GM21360 (cell line): ENCODE measurements at regions not wholly inside any gene's neighbourhood (a gene's known extent, or its start where the extent isn't known, plus 50 kb on each side); places are given as distances from the start of the nearest gene placed in this dataset.
"Not testable (repeated sequence)": the region's sequence is repeated elsewhere in the genome, so short reads cannot be mapped to it uniquely, and the experiment has no call there.

Experiments
- ATAC-seq: cut with Tn5 transposase; IDR thresholded peaks from one replicate; pipeline ENCODE4 v1.9.1; 2021; ENCODE audit warnings: mild to moderate bottlenecking, moderate library complexity; ENCODE audit not compliant: unreplicated experiment

DNA sequence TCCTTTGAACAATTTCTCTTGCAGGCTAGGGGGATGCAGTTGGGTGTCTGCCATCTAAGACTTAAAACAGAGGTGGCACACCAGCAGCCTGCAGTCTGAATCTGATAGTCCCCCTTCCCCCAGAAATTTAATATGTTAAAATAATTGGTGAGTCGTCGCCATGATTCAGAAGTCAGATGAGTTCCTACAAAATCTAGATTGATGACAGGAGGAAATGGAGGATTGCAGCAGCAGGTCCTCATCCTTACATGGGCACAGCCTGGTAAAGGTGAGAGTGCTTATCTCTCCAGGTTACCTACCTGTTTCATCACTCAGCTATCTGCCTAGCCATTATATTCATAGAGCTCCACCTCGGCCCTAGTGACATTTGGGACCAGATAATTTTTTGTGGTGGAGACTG lies 112.3 kb downstream of the PCSK1 start:
- ATAC-seq: no peak

DNA sequence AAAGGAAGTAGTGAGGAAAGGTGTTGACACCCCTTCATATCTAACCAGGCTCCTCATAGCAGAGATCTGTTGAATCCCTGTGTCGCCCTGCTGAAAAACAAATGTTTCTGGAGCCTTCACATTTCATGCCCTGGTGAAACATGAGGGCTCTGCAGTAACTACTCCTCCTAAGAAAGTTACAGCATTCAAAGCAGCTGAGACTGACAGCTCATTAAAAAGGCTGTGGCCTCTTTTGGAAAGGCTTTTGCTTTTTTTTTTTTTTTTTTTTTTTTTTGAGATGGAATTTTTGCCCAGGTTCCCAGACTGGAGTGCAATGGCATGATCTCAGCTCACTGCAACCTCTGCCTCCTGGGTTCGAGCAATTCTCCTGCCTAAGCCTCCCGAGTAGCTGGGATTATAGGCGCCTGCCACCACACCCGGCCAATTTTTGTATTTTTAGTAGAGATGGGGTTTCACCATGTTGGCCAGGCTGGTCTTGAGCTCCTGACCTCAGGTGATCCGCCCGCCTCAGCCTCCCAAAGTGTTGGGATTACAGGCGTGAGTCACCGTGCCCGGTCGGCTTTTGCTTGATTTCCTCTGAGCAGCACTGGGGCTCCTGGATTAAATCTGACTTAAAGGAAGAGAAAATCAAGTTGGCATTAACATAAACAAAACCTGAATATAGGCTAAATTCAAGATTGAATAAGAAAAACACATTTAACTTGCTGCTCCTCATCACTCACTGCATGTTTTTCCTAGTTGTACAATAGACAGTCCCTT lies 112.9 kb downstream of the PCSK1 start:
- ATAC-seq: not testable (repeated sequence)

DNA sequence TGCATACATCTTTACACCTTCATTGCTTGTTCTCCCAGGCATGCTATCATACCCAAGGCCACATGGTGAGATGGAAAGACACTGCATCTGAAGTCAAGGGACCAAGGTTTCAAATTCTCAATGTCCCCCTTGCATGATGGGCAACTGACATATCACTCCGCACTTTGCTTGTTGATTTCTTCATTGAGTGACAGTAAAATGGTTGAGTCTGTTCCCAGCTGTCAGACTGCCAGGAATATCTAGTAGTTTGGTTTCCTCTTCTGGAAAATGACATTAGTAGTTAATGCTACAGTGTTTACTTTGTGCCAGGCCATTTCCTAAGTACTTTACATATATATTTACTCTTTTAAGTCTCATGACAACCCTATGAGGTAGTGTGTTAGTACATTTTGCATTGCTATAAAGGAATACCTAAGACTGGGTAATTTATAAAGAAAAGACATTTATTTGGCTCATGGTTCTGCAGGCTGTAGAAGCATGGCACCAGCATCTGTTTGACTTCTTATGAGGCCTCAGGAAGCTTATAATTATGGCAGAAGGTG lies 114.4 kb downstream of the PCSK1 start:
- ATAC-seq: no peak

DNA sequence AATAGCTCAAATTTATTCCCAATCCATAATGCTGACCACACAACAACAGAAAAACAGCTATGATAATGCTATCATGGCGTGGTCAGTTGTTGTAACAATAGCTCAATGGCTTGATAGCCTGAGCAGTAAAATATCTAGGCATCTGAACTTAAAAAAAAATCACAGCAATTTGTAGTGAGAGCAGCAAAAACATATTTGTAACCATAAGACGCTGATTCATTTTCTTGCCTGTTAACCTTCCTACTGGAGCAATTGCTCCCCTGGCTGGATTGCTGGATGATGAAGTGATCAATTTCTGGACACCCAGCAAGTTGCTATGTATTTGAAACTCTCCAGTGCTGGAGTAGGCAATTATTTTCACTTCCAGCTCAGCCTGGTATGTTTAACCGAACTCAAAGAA lies 115.1 kb downstream of the PCSK1 start:
- no peak for ATAC-seq

DNA sequence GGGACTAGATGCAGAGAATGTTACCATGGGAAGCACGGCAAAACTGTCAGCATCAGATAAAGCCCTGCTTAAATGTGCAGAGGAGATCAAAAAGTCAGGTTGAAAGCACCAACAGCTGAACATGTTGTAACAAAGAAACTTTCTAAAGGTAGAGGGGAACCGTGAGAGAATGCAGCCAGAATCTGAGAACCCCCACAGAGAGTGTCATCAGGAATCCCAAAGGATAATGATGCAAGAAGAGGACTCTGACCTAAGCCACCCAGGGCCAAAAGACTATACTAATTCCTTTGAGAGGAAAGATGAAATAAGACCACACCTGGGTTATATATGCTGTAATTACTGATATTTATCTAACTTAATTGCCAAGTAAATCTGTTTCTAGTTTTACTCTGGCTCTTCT lies 116.6 kb downstream of the PCSK1 start:
- no peak for ATAC-seq

DNA sequence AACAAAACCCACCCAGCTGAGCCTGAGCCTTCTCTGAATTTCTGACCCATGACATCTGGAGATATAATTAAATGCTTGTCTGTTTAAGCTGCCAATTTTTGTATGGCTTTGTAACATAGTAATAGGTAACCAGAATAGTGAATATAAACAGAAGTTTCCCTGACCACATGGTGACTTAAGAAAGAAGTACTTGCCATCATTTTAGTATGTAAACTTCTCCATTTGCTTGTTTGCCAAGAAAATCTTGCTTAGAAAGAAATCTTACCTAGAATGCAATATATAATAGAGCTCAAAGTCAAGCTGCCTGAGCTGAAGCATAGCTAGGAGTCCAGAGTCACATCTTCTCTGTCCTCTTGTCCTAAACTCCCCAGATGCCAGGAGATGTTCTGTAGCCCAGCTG lies 117.0 kb downstream of the PCSK1 start:
- no peak for ATAC-seq

DNA sequence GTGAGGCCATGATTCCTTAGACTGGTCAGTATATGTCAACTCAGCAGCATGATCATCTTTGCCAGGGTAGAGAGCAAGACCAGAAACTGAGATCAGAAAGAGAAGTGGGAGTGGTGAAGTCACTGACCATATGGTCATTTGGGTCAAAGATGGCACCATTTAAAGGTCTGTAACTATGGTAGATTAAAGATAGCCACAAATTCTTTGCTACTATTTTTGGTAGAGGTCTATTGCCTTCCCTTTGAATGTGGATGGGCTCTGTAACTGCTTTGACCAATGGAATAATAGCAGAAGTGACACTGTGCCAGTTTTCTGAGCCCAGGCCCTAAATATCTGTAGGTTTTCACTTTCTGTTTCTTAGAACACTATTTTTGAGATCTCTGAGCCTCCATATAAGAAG lies 117.6 kb downstream of the PCSK1 start:
- ATAC-seq: no peak

DNA sequence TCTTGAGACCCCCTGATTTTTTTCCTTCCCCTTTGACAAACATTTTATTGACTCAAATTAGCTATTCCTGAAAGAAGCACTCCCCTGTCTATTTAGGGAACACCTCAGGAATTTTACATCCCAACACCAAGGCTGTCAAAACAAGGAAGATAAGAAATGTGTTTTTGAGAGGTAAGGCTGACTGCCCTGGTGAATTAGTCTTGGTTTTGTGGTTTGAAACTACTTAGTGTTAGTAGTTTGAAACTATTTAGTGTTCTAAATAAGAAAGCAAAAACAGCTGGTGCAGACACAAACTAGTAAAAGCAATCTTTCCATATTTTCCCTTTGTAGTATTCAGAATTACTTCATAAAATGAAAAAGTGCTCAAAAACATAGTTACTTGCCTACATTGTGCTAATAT lies 120.7 kb downstream of the PCSK1 start:
- no peak for ATAC-seq

DNA sequence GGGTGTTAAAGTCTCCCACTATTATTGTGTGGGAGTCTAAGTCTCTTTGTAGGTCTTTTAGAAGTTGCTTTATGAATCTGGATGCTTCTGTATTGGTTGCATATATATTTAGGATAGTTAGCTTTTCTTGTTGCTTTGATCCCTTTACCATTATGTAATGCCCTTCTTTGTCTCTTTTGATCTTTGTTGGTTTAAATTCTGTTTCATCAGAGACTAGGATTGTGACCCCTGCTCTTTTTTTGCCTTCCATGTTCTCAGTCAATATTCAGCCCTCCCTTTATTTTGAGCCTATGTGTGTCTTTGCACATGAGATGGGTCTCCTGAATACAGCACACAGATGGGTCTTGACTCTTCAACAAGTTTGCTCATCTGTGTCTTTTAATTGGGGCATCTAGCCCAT lies 126.0 kb downstream of the PCSK1 start:
- ATAC-seq: not testable (repeated sequence)

DNA sequence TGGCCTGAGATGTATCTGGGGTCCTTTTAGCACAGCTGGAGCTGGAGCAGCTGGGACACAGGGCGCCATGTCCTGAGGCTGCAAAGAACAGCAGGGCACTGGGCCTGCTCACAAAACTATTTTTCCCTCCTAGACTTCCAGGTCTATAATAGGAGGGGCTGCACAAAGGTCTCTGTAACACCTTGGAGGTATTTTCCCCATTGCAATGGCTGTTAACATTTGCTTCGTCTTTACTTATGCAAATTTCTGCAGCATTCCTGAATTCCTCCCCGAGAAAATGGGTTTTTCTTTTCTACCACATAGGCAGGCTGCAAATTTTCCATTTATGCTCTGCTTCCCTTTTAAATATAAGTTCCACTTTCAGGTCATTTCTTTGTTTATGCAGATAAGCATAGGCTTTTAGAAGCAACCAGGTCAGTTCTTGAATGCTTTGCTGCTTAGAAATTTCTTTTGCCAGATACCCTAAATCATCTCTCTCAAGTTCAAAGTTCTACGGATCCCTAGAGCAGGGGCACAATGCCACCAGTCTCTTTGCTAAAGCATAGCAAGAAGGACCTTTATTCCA lies 130.8 kb downstream of the PCSK1 start:
- no peak for ATAC-seq

DNA sequence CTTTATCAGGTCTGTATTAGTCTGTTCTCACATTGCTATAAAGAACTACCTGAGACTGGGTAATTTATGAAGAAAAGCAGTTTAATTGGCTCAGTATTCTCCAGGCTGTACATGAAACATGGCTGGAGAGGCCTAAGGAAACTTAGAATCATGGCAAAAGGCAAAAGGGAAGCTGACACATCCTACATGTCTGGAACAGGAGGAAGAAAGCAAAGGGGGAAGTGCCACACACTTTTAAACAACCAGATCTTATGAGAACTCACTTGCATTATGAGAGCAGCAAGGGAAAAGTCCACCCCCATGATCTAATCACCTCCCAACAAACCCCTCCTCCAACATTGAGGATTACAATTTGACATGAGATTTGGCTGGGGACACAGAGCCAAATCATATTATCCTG lies 132.1 kb downstream of the PCSK1 start:
- ATAC-seq: no peak

DNA sequence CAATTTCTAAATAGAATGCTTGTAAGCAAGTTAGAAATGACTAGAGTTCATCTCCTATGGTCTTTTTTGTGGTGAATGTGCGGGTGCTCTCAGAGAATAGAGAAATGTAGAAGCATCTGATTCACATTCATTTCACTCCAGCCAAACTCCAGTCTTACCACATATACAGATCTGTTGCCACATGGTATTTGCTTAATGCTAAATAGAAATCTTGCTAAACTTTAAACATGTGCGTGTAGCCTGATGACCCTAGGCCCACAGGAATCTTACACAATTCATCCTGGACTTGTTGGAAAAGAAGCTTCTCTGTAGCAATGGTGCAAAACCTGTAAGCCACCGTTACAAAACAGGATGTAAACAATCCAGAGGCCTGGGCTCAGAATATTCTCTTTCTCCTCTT lies 135.2 kb downstream of the PCSK1 start:
- ATAC-seq: no peak

DNA sequence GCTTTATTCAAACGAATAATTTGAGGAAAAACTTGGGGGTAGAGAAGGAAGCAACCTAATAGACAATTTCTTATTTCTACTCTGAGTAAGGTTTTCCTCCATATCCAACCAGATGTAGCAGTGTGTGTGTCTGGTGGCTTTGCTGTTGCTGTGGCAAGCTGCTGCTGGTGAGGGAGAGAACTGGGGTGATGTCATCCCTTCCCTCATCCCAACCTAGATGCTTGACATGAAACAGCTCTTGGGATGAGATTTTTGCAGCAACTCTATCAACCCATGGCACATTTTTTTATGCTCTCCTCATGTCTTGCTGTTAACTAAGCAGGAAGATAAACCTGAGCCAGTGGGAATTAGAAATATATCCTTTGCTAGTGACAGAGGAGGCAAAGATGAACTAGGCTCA lies 135.8 kb downstream of the PCSK1 start:
- no peak for ATAC-seq

DNA sequence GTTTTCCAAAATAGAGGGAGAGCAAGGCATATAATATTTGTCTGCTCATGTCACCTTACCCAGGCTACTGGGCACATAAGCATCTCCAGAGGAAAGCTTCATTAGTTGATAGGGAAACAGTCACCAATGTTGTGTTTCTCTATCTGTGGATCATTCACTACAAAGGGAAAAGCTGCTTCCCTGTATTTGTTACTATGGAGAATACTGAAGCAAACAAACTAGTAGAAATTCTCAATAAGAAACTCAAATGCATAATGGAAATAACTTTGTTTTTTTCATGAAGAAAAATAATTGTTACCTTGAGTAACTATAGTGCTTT lies 138.2 kb downstream of the PCSK1 start:
- no peak for ATAC-seq

DNA sequence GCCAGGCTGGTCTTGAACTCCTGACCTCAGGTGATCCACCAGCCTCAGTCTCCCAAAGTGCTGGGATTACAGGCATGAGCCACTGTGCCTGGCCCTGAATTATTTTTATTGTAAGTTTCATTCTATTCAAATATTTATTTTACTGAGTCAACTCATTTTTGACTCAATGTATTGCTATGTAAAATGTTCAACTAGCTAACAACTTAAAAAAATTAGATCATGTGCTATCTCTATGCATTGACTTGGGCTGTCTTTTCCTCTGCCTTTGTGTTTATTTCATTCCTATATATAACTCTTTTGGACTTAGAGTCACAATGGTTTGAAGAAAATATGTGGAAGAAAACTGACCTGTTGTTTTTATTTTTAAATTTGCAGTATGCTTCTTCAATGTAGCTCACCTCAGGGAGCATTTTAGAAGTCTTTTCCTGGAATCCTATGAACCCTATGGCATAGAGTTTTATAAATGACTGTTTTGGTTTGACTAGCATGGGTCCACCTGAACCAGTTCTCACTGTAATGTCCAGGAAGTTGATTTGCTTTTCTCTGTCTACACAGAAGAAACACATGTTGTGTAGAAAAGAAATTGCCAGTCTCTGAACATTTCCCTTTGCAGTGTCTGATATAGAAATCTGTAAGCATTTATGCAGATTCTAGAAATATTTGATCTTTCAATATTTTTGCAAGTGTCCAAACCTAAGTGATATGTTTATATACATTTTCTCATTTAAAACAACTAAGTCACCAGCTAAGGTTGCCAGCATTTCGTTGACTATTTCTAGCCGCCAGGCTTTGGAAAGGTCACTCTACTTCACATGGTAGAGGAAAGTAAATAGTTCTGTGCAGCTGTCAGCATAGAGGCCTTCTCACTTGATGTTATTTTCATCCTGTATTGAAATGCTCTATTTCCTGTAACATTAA lies 138.8 kb downstream of the PCSK1 start:
- ATAC-seq: no peak

DNA sequence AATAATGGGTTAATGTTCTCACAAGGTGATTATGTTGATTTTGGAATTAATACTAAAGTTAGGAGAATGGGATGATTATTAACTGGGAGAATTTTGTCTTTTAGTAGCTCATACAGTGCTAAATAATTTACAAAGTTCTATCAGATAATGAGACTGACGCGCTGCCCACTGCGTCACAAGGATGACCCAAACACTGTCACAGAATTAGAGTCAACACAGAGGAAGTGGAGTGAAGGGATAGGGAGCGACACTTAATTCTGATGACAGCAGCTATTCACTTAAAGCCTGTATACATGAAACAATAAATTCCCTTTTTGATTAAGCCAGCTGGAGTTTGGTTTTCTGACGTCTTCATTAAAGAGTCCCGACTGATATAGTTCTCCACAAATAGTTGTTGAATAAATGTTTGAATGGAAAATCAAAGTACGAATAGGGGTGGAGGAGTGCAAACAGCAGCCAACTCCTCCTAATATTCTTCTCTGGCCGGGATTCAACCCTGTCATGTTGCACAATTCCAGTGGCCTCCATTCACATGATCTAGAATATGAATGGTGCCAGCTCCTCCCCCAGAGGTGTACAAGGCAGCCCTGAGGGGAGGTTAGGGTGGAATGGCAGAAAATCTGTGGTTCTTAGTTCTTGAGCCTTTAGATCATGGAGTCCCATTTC lies 140.3 kb downstream of the PCSK1 start:
- ATAC-seq: no peak

DNA sequence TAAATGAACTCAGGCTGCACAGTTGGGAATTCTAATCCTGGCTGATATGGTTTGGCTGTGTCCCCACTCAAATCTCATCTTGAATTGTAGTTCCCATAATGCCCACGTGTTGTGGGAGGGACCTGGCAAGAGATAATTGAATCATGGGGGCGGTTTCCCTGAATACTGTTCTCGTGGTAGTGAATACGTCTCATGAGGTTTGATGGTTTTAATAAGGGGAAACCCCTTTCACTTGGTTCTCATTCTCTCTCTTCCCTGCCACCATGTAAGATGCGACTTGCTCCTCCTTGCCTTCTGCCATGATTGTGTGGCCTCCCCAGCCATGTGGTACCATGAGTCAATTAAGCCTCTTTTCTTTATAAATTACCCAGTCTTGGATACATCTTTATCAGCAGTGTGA lies 143.8 kb downstream of the PCSK1 start:
- ATAC-seq: not testable (repeated sequence)

DNA sequence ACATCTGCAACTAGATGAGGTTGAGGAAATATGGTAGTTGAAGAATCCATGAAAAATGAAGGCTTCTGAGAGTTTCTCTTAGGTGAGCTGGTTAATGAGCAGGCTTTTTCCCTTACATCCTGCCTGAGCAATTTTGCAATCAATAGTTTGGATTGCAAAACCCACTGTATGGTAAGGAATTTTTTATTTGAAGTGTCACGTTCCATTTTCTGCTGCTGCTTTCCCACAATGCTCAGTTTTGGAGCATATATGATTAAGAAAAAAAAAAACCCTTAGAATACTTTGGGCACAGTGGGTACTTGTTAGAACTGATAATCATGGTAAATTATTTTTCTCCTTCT lies 144.2 kb downstream of the PCSK1 start:
- ATAC-seq: no peak

DNA sequence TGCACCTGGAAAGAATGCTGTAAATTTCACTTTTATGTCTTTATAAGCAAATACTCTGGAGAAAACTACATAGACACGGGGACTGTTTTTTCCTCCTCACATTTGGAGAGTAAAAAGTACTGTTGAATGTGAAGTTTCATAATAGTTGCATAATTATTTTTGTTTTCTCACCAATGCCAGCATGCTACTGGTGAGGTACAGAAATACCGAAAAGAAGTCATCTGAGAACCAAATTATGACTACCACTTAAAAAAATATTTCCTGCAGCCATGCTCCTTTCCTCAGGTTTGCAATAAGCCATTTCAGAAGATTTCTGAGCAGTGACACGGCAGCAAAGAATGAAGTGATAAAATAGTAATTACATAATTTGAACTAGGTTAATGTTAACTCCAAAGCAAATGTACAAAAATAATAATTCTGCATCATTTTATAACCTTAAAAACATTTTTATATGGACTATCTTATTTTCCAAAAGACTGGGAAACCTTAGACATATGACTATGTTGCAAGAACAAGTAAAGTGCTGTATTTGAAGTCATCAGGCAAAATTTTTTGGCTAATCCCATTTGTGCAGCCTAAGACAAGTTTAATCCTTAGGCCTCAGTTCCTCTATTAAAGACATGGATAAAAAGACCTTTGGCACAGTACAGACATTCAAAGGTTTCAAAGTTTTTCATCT lies 144.7 kb downstream of the PCSK1 start:
- no peak for ATAC-seq

DNA sequence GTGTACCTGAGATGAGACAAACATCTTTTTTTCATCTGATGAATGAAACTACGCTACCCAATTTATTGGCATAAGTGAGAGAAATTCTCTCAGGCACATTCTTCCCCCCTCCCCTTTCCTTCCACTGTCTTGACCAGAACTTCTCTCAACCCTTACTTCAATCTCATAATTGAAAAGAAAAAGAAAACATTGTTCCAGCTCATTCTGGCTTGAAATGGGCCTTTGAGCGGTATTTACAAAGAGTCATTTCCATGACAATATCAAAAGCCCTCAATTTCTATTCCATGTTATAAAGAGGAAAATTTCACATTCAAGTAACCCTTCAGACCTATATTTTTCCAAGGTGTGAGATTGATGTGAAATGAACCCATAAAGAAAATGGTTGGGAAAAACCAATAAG lies 145.9 kb downstream of the PCSK1 start:
- no peak for ATAC-seq

DNA sequence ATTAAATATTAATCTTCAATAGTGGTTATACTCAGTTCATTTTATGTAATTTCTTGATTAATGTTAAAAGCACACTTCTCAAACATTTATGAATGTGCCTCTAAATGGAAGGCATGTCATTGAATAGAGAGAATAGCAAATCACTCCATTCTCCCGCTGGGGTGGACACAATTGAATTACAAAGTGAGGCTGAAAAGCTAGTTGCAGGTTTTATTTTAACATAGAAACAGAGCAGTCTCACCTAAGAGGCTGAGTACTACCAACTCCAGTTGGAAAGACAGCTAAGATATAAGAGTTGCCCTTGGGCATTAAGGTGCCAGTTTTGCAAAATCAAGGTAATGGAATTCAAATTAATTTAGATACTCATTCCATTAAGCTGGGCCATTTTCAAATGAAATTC lies 147.2 kb downstream of the PCSK1 start:
- no peak for ATAC-seq
